Suppressor macrophage (primary cell): ENCODE measurements at regions not wholly inside any gene's neighbourhood (a gene's known extent, or its start where the extent isn't known, plus 50 kb on each side); places are given as distances from the start of the nearest gene placed in this dataset.
"Not testable (repeated sequence)": the region's sequence is repeated elsewhere in the genome, so short reads cannot be mapped to it uniquely, and the experiment has no call there.

Experiments used
- DNase-seq, 4 experiments: peaks; one replicate each; pipeline ENCODE4 v3.0.0-alpha.2; 2020 to 2022

DNA sequence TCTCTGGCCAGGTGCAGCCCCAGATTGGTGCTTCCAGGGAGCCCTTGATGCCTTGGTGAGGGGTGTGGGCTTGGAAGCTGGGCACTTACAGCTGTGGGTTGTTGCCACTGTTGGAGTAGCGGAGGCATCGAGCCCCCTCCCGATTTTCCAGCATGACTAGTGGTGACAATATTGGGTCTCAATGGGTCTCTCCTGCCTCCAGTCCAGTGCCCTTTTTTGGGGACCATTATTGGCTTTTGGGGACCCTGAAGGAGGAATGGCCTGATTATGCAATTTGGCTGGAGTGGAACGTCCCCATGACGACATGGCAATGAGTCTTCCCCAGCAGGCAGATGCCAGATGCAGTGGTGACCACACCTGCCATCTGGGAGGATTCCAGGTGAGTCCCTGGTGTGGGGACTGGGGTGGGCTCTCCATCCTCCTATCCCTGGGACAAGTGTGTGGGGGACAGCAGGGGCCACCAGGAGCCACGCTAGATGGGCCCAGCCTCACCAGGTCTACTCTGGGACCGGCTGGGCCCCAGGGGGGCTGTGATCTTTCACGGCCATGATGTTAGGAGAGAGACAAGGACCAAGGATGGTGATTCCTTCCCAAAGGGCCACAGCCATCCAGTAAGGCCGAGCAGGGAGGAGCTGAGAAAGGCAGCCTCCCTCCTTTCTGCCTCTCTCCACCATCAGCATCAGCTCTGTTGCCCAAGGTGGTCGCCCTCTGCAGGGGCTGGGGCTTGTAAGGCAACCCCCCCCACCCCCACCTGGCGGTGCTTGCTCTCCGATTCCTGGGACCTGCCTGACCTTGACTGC, 196.8 kb downstream of the GOLGA6L6 start:
- DNase-seq: peak in 1 of 4 experiments; percentile 0

DNA sequence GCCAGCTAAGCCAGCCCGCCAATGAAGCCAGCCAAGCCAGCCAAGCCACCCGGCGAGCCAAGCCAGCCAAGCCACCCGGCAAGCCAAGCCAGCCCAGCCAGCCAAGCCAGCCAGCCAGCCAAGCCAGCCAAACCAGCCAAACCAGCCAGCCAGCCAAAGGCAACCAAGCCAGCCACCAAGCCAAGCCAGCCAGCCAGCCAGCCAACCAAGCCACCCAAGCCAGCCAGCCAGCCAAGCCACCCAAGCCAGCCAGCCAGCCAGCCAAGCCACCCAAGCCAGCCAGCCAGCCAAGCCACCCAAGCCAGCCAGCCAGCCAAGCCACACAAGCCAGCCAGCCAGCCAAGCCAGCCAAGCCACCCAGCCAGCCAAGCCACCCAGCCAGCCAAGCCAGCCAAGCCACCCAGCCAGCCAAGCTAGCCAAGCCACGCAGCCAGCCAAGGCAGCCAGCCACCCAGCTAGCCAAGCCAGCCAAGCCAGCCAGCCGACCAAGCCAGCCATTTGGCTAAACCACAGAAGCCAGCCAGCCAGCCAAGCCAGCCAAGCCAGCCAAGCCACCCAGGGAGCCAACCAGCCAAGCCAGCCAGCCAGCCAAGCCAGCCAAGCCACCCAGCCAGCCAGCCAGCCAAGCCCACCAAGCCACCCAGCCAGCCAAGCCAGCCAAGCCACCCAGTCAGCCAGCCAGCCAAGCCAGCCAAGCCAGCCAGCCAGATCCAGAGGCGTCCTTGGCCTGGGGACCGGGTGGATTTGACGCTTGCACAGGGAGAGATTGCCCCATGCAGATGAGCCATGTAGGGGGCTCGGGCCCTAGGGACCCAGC, 198.0 kb downstream of the GOLGA6L6 start:
- not testable (repeated sequence) for DNase-seq

- DNase-seq: not testable (repeated sequence)
Observed at GRCh38 chr15:20342601-20343394, 198.8 kb downstream of the GOLGA6L6 start.

DNA sequence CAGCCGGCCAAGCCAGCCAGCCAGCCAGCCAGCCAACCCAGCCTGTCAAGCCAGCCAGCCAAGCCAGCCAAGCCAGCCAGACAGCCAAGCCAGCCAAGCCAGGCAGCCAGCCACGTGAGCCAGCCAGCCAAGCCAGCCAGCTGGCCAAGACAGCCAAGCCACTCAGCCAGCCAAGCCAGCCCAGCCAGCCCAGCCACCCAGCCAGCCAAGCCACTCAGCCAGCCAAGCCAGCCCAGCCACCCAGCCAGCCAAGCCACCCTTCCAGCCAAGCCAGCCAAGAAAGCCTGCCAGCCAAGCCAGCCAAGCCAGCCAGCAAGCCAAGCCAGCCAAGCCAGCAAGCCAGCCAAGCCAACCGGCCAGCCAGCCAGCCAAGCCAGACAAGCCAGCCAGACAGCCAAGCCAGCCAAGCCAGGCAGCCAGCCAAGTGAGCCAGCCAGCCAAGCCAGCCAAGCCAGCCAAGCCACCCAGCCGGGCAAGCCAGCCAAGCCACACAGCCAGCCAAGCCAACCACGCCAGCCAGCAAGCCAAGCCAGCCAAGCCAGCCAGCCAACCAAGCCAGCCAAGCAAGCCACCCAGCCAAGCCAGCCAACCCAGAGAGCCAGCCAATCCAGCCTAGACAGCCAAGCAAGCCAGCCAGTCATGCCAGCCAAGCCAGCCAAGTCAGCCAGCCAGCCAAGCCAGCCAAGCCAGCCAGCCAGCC, 199.5 kb downstream of the GOLGA6L6 start:
- peak in 2 of 4 experiments; percentile 13 to 42 for DNase-seq

DNA sequence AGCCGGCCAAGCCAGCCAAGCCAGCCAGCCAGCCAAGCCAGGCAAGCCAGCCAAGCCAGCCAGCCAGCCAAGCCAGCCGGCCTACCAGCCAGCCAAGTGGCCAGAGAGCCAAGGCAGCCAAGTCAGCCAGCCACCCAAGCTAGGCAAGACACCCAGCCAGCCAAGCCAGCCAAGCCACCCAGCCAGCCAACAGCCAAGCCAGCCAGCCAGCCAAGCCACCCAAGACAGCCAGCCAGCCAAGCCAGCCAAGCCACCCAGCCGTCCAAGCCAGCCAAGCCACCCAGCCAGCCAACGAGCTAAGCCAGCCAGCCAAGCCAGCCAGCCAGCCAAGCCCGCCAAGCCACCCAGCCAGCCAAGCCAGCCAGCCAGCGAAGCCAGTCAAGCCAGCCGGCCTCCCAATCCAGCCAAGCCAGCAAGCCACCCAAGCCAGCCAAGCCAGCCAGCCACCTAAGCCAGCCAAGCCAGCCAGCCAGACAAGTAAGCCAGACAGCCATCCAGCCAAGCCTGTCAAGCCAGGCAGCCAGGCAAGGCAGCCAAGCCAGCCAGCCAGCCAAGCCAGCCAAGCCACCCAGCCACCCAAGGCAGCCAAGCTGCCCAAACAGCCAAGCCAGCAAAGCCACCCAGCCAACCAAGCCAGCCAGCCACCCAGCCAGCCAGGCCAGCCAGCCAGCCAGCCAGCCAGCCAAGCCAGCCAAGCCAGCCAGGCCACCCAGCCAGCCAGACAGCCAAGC, 200.5 kb downstream of the GOLGA6L6 start:
- DNase-seq: peak in 1 of 4 experiments; percentile 35

GRCh38 chr15:20340331-20340811, 201.2 kb downstream of the GOLGA6L6 start:
- no peak for DNase-seq

DNA sequence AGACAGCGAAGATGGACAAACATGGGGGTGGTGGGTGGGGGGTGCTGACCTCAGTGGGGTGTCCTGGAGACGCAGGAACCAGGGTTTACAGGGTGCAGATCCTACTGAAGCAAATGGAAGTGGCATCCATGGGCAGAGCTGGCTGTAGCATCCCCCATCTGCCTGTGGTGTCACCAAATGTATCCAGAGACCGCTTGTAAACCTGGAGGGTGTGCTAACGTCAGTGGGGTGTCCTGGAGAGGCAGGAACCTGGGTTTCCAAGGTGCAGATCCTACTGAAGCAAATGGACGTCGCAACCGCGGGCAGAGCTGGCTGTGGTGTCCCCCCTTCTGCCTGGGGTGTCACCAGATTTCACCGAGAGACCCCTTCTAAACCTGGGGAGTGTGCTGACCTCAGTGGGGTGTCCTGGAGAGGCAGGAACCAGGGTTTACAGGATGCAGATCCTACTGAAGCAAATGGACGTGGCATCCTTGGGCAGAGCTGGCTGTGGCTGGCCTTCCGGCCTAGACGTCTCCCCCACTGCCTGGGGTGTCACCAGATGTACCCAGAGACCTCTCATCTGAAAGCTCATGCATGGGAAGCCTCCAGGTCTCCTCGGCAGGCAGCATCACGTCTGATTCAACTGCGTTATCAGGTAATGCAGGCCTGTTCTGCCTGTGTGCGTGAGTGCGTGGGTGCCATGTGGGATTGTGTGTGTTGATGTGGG, 202.4 kb downstream of the GOLGA6L6 start:
- not testable (repeated sequence) for DNase-seq

DNA sequence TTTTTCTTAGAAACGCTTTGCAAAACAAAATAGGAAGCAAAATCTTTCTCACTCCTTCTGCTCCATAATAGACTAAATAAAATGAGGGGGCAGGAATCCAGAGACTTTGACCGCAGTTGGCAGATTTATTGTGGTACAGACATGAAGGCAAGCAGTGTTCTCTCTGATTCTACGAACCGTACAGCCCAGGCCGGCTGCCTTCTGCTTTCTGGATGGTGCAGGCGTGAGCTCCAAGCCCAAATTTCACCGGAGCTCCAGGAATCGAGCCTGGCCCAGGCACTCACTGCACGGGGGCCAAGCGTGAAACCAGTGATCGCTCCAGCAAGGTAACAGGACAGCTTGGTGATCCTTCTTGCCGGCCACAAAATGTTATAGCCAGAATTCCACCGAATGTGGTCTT, 202.9 kb downstream of the GOLGA6L6 start:
- DNase-seq: not testable (repeated sequence)

DNA sequence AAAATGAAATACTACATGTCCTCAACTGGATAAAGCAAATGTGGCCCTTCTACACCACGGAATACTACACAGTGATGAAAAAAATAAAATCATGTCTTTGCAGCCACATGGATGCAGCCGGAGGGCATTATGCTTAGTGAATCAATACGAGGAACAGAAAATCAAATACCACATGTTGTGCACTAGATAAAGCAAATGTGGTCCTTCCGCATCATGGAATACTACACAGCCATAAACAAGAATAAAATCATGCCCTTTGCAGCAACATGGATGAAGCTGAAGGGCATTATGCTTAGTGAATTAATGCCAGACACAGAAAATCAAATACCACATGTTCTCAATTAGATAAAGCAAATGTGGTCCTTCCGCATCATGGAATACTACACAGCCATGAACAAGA, 204.4 kb downstream of the GOLGA6L6 start:
- not testable (repeated sequence) for DNase-seq

GRCh38 chr15:20334451-20334850, 207.1 kb downstream of the GOLGA6L6 start:
- not testable (repeated sequence) for DNase-seq

DNA sequence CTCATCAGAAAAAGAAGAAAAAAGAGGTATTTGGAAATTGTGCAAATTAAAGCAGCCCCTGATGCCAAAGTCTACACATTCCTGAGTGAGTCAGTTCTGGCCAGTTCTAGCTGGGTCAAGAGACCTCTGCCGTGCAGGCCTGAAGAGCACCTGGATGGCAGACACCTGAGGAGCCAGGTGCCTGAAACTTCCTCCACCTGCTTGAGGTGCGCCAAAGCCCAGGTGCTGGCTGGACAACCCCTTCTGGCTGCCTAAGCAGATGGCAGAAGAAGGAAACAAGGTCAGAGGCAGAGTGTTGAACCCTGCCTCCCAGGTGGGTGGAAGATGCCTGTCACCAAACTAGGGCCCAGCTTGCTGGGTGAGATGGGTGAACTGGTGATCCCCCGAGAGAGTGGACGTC, 215.8 kb downstream of the GOLGA6L6 start:
- not testable (repeated sequence) for DNase-seq

DNA sequence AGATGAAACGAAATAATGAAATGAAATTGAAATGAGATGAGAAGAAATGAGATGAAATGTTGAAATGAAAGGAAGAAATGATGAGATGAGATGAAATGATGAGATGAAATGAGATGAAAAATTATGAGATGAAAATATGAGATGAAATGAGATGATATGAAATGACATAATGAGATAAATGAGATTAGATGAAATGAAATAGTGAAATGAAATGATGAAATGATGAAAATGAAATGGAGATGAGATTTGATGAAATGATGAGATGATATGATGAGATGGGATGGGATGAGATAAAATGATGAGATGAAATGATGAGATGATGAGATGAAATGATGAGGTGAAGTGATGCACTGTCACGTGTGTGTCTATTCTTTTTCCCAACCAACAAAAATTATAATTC, 224.5 kb downstream of the GOLGA6L6 start:
- DNase-seq: not testable (repeated sequence)

GRCh38 chr15:20311014-20311680, 230.5 kb downstream of the GOLGA6L6 start:
- not testable (repeated sequence) for DNase-seq

DNA sequence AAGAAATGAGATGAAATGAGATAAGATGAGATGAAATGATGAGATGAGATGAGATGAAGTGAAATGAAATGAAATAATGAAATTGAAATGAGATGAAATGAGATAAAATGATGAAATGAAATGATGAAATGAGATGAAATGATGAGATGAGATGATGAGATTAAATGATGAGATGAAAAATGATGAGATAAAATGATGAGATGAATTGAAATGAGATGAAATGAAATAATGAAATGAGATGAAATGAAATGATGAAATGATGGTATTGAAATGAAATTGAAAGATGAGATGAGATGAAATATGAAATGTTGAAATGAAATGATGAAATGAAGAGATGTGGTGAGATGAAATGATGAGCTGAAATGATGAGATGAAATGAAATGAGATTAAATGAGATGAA, 231.0 kb downstream of the GOLGA6L6 start:
- DNase-seq: no peak

- DNase-seq: not testable (repeated sequence)
Observed at GRCh38 chr15:20309966-20310365, 231.6 kb downstream of the GOLGA6L6 start.

DNA sequence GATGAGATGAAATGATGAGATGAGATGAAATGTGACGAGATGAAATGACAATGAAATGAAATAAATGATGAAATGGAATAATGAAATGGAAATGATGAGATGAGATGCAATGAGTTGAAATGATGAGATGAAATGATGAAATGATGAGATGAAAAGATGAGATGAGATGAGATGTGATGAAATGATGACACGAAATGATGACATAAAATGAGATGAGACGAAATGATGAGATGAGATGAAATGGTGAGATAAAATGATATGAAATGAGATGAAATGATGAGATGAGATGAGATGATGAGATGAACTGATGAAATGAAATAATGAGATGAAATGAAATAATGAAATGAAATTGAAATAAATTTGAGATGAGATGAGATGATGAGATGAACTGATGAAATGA, 232.2 kb downstream of the GOLGA6L6 start:
- not testable (repeated sequence) for DNase-seq

- DNase-seq: not testable (repeated sequence)
Observed at GRCh38 chr15:20308027-20308690, 233.4 kb downstream of the GOLGA6L6 start.

- DNase-seq: not testable (repeated sequence)
Observed at GRCh38 chr15:20307137-20307536, 234.5 kb downstream of the GOLGA6L6 start.

- DNase-seq: not testable (repeated sequence)
Observed at GRCh38 chr15:20306497-20307106, 235.0 kb downstream of the GOLGA6L6 start.
